Left lung (tissue), 4 donors: ENCODE measurements at regions not wholly inside any gene's neighbourhood (a gene's known extent, or its start where the extent isn't known, plus 50 kb on each side); places are given as distances from the start of the nearest gene placed in this dataset.
A peak's percentile ranks its signal among the peaks of the same experiment; 100 is the strongest.

Experiments used
- ATAC-seq: fragments of 200-7000 bp; cut with Tn5 transposase; one replicate; pipeline ENCODE4 v1.9.1; 2020; ENCODE audit warnings: moderate library complexity
- DNase-seq, 4 donors: peaks; one replicate each; pipeline ENCODE4 v3.0.0-alpha.2; 2013 to 2020
- H3K27ac ChIP-seq, 2 donors: fragments of 200-600 bp; sonication (generic) in 1 of 2; one replicate each; pipeline versions ENCODE4 v1.5.0 to v1.8.0; 2020 to 2021
- H3K27me3 ChIP-seq, 2 donors: fragments of 200-600 bp; sonication (generic) in 1 of 2; one replicate each; pipeline versions ENCODE4 v1.5.0 to v1.8.0; 2020 to 2021
- H3K36me3 ChIP-seq, 2 donors: fragments of 200-600 bp; sonication (generic) in 1 of 2; one replicate each; pipeline versions ENCODE4 v1.5.0 to v1.8.0; 2020 to 2021
- H3K4me1 ChIP-seq, 2 donors: fragments of 200-600 bp; one replicate each; pipeline ENCODE4 v1.8.0; 2021
- H3K4me3 ChIP-seq, 2 donors: fragments of 200-600 bp; sonication (generic) in 1 of 2; one replicate each; pipeline versions ENCODE4 v1.5.0 to v1.8.0; 2020 to 2021; ENCODE audit warnings: mild to moderate bottlenecking in 1 of 2
- H3K9me3 ChIP-seq, 2 donors: fragments of 200-600 bp; sonication (generic) in 1 of 2; one replicate each; pipeline versions ENCODE4 v1.5.0 to v1.8.0; 2020 to 2021
- intact Hi-C, 2 donors: fragments of 100-400 bp; cut with DNase I; formaldehyde crosslinking; loops; one replicate each; pipeline versions ENCODE4 v1.11.2 to v1.14.2; 2022
- TF ChIP-seq, protein P1 (sequence below), 2 donors: fragments of 200-600 bp; sonication (generic) in 1 of 2; IDR thresholded peaks; one replicate each; pipeline versions ENCODE4 v1.5.0 to v1.8.0; 2021; ENCODE audit warnings: antibody characterized with exemption in 2 of 2
- donor health status: DM: no; HTN: yes; CAD: no.
- donor health status: DM: no; HTN: no; CAD: no.

DNA sequence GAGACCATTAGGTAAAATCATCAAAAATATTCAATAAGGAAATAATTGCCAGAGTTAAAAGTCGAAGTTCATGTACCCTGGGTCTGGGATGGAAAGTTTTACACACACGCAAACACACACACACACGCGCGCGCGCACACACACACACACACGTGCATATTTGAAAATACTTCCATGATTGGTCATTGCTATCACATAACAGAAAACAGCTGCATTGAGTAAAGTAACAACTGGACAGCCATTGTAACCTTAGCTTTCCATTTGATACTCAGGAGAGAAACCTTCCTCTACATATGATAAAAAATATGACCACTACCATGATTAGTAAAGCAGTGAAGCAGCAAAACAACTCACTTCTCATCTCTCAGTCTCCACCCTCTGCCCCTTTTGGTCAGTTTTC lies 490.0 kb upstream of the SGCG start:
- H3K4me3 ChIP-seq = no peak overlapping the region
- H3K9me3 ChIP-seq = peaks cover 0 to 58% of the 10 kb centered on the region in 2 donors
- ATAC-seq (no peak), DNase-seq (no peak)
- H3K27ac ChIP-seq = no peak overlapping the region
- no peaks in the 10 kb centered on the region for H3K27me3 ChIP-seq
- no peaks in the 10 kb centered on the region for H3K36me3 ChIP-seq
- intact Hi-C loops = no loop called here
- no peaks in the 10 kb centered on the region for H3K4me1 ChIP-seq
- TF ChIP-seq, protein P1, sequence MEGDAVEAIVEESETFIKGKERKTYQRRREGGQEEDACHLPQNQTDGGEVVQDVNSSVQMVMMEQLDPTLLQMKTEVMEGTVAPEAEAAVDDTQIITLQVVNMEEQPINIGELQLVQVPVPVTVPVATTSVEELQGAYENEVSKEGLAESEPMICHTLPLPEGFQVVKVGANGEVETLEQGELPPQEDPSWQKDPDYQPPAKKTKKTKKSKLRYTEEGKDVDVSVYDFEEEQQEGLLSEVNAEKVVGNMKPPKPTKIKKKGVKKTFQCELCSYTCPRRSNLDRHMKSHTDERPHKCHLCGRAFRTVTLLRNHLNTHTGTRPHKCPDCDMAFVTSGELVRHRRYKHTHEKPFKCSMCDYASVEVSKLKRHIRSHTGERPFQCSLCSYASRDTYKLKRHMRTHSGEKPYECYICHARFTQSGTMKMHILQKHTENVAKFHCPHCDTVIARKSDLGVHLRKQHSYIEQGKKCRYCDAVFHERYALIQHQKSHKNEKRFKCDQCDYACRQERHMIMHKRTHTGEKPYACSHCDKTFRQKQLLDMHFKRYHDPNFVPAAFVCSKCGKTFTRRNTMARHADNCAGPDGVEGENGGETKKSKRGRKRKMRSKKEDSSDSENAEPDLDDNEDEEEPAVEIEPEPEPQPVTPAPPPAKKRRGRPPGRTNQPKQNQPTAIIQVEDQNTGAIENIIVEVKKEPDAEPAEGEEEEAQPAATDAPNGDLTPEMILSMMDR (IDR thresholded peaks at IDR 0.05) = no peak

DNA sequence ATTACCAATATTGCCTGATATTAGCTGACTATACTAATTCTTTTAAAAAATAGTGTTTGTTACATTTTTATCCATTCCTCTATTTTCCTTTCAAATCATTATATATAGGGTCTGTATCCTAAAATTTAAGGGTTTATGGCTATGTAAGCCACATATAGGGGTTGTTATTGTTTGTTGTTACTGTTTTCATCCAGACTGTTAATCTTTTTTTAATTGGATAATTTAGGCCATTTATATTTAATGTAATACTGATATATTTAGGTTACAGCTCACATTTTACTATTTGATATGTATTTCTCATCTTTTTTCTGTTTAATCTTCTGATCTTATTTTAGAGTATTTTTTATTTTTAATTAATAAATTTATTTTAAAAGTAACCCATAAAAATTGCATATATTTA lies 487.1 kb upstream of the SGCG start:
- Histone ChIP-seq H3K4me3 (no peak overlapping the region), H3K9me3 (peaks cover 0 to 42% of the 10 kb centered on the region in 2 donors)
- intact Hi-C loops = no loop called here

DNA sequence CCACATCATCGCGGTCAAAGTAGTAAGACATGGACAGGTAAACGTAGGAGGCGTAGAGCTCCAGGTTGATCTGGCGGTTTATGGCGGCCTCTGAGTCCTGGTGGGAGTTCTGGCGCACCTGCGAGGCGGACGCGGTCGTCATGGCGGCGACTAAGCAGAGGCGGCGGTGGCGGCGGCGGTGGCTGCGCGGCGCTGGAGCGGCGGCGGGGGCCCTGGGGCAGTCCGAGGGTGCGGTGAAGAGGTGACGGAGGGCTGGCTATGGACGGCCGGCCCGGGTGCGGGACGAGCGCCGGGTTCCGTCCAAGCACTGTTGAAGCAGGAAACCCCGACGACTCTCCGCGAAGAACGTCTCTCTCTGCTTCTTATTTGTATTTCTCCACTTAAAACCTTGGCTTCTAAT lies 484.3 kb upstream of the SGCG start:
- peak in 1 of 4 donors; percentile 72 for DNase-seq
- Histone ChIP-seq H3K4me3 (no peak overlapping the region), H3K27ac (no peak overlapping the region), H3K36me3 (no peaks in the 10 kb centered on the region), H3K27me3 (no peaks in the 10 kb centered on the region), H3K4me1 (no peaks in the 10 kb centered on the region), H3K9me3 (peaks cover 0 to 46% of the 10 kb centered on the region in 2 donors)
- ATAC-seq = no peak
- intact Hi-C loops = no loop called here
- TF ChIP-seq, protein P1 (IDR thresholded peaks at IDR 0.05) = no peak

More for the DNA sequence above, 487.1 kb upstream of the SGCG start:
- ATAC-seq (no peak), DNase-seq (no peak)
- no peaks in the 10 kb centered on the region for H3K27me3 ChIP-seq
- no peaks in the 10 kb centered on the region for H3K36me3 ChIP-seq
- TF ChIP-seq, protein P1 (IDR thresholded peaks at IDR 0.05) = no peak
- H3K4me1 ChIP-seq = no peaks in the 10 kb centered on the region
- H3K27ac ChIP-seq = no peak overlapping the region

DNA sequence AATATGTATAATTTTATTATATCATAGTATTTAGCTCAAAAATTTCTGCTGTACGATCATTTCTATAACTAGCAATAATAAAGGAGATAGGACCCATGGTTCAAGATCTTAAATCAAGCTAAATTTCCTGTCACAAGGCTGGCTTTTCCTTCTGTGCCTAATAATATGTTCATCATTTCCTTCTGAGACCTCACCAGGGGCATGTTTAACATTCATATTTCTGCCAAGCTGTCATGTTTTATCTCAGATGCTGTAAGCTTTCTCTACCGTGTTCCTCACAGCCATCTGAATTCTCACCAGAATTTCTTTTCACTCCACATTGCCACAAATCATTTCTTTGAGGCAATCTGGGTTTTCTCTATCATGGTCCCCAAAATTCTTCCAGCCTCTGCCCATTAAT lies 482.3 kb upstream of the SGCG start:
- no peak overlapping the region for H3K27ac ChIP-seq
- TF ChIP-seq, protein P1 (IDR thresholded peaks at IDR 0.05) = no peak
- H3K9me3 ChIP-seq = peaks cover 0 to 27% of the 10 kb centered on the region in 2 donors
- H3K4me1 ChIP-seq = no peaks in the 10 kb centered on the region
- H3K36me3 ChIP-seq = no peaks in the 10 kb centered on the region
- intact Hi-C loops = no loop called here
- DNase-seq = no peak
- ATAC-seq = no peak
- H3K4me3 ChIP-seq = no peak overlapping the region
- no peaks in the 10 kb centered on the region for H3K27me3 ChIP-seq

DNA sequence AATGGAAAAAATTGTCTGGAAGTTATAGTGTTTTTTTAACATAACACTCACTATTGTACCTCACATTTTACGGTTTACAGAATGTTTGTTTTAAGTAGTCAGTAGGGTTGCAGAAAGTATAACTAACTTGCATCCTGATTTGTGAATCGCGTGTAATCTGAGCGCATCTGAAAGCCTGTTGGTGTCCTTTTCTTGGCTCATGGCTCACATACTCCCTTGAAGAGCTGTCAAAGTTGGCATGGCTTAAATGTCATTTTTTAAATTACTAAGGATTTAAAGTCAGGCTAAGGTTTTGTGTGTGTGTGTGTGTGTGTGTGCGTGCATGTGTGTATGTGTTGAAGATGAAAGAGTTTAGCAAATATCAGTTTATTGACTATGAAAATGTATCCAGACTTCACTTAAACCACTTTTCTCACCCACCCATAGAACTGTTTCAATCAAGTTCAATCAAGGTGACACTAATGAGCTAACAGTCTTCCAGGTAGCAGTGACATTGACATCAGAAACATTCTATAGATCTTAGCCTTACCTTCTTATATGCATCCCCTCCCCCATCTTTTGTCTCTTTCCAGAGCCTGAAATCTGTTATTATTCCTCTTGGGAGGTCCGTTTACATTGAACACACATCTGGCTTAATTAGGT lies 480.4 kb upstream of the SGCG start:
- Histone ChIP-seq H3K4me3 (no peak overlapping the region), H3K27me3 (no peaks in the 10 kb centered on the region), H3K9me3 (peaks cover 0 to 9% of the 10 kb centered on the region in 2 donors), H3K36me3 (no peaks in the 10 kb centered on the region), H3K27ac (no peak overlapping the region), H3K4me1 (no peaks in the 10 kb centered on the region)
- ATAC-seq = no peak
- peak in 2 of 4 donors; percentile 17 to 22 for DNase-seq
- intact Hi-C loops = no loop called here
- TF ChIP-seq, protein P1 (IDR thresholded peaks at IDR 0.05) = no peak
